ENCODE measurements at regions not wholly inside any gene's neighbourhood (a gene's known extent, or its start where the extent isn't known, plus 50 kb on each side); places are given as distances from the start of the nearest gene placed in this dataset.

DNA sequence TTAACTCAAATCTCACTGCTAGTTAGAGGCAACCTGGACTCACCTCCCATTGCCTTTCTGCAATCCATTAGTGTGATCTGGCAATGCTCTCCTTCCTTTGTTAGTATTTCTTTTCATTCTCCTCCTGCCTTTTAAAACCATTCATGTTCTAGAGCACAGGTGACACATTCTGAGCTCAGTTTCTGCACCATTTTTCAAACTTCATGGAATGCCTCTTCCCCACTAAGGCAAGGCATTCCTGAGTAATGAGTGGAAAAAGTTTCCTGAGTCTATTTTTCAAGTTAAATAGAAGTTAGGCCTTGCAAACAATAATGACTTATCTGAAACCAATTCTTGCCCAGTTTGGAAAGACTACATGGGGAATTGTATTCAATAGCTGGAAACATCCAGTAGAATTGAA, 1001.8 kb downstream of the BCL11B start:
- TF ChIP-seq, protein P1, sequence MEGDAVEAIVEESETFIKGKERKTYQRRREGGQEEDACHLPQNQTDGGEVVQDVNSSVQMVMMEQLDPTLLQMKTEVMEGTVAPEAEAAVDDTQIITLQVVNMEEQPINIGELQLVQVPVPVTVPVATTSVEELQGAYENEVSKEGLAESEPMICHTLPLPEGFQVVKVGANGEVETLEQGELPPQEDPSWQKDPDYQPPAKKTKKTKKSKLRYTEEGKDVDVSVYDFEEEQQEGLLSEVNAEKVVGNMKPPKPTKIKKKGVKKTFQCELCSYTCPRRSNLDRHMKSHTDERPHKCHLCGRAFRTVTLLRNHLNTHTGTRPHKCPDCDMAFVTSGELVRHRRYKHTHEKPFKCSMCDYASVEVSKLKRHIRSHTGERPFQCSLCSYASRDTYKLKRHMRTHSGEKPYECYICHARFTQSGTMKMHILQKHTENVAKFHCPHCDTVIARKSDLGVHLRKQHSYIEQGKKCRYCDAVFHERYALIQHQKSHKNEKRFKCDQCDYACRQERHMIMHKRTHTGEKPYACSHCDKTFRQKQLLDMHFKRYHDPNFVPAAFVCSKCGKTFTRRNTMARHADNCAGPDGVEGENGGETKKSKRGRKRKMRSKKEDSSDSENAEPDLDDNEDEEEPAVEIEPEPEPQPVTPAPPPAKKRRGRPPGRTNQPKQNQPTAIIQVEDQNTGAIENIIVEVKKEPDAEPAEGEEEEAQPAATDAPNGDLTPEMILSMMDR (IDR thresholded peaks at IDR 0.05) = no peak
- TF ChIP-seq ZFX (IDR thresholded peaks at IDR 0.05; ENCODE audit: borderline replicate concordance) = no peak
